Mesothelial cell of epicardium (in vitro differentiated cells): ENCODE measurements at regions not wholly inside any gene's neighbourhood (a gene's known extent, or its start where the extent isn't known, plus 50 kb on each side); places are given as distances from the start of the nearest gene placed in this dataset.
"Not testable (repeated sequence)": the region's sequence is repeated elsewhere in the genome, so short reads cannot be mapped to it uniquely, and the experiment has no call there.

Experiments used
- DNase-seq, 2 experiments: peaks; one replicate each; pipeline ENCODE4 v3.0.0; 2021; ENCODE audit warnings: low spot score in 2 of 2; ENCODE audit not compliant: unreplicated experiment in 2 of 2
- H3K27ac Mint-ChIP-seq: 2 replicates; pipeline ENCODE4 v1.8.0; 2021; ENCODE audit warnings: mixed read lengths
- H3K27me3 Mint-ChIP-seq: 2 replicates; pipeline ENCODE4 v1.8.0; 2021; ENCODE audit warnings: low read depth, mixed read lengths
- H3K36me3 Mint-ChIP-seq: 2 replicates; pipeline ENCODE4 v1.8.0; 2021; ENCODE audit warnings: mixed read lengths
- H3K4me1 Mint-ChIP-seq: 2 replicates; pipeline ENCODE4 v1.8.0; 2021; ENCODE audit warnings: mixed read lengths
- H3K4me3 Mint-ChIP-seq: 2 replicates; pipeline ENCODE4 v1.8.0; 2021; ENCODE audit warnings: mild to moderate bottlenecking, moderate library complexity, mixed read lengths
- H3K9me3 Mint-ChIP-seq: 2 replicates; pipeline ENCODE4 v1.8.0; 2021; ENCODE audit warnings: mixed read lengths

- not testable (repeated sequence) for H3K27me3 Mint-ChIP-seq
Observed at GRCh38 chr18:104264-104663, 54.1 kb upstream of the USP14 start.

DNA sequence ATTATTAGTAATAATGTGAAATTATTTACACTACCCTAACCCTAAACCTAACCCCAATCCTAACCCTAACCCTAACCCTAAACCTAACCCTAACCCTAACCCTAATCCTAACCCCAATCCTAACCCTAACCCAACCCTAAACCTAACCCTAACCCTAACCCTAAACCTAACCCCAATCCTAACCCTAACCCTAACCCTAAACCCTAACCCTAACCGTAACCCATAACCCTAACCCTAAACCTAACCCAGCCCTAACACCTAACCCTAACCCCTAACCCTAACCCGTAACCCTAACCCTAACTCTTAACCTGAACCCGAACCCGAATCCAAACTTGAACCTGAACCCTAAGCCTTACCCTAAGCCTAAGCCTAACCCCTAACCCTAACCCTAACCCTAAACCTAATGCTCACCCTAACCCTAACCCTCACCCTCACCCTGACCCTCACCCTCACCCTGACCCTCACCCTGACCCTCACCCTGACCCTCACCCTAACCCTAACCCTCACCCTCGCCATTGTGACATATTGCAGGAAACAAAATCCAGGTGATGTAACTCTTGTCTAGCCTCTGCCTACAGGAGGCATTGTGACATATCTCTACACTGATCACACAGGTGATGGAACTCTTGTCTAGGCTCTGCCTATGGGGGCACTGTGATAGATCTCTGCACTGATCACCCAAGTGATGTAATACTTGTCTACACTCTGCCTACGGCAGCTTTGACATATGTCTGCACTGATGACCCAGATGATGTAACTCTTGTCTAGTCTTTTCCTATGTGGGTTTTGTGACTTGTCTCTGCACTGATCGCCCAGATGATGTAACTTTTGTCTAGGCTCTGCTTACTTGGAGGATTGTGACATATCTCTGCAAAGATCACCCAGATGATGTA lies 53.0 kb upstream of the USP14 start:
- peaks cover 30% of the 10 kb centered on the region for H3K9me3 Mint-ChIP-seq
- DNase-seq, H3K27ac Mint-ChIP-seq, H3K27me3 Mint-ChIP-seq, H3K4me1 Mint-ChIP-seq, H3K4me3 Mint-ChIP-seq: not testable (repeated sequence)
- peaks cover 11% of the 10 kb centered on the region for H3K36me3 Mint-ChIP-seq

More at GRCh38 chr18:104264-104663, 54.1 kb upstream of the USP14 start:
- not testable (repeated sequence) for DNase-seq, H3K4me1 Mint-ChIP-seq, H3K36me3 Mint-ChIP-seq, H3K27ac Mint-ChIP-seq, H3K4me3 Mint-ChIP-seq
- H3K9me3 Mint-ChIP-seq, result peaks cover 20% of the 10 kb centered on the region

DNA sequence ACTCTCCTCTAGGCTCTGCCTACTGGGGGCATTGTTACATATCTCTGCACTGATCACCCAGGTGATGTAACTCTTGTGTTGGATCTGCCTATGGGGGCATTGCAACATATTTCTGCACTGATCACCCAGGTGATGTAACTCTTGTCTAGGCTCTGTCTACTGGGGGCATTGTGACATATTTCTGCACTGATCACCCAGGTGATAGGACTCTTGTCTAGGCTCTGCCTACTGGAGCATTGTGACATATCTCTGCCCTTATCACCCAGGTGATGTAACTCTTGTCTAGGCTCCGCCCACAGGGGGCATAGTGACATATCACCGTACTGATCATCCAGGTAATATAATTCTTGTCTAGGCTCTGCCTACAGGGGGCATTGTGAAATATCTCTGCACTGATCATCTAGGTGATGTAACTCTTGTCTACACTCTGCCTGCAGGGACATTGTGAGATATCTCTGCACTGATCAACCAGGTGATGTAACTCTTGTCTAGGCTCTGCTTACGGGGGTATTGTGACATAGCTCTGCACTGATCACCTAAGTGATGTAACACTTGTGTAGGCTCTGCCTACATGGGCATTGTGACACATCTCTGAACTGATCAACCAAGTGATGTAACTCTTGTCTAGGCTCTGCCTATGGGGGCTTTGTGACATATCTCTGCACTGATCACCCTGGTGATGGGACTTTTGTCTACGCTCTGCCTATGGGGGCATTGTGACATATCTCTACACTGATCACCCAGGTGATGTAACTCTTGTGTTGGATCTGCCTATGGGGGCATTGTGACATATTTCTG lies 52.1 kb upstream of the USP14 start:
- not testable (repeated sequence) for DNase-seq, H3K27me3 Mint-ChIP-seq, H3K27ac Mint-ChIP-seq, H3K4me3 Mint-ChIP-seq, H3K4me1 Mint-ChIP-seq
- H3K36me3 Mint-ChIP-seq, result peaks cover 12% of the 10 kb centered on the region
- peaks cover 35% of the 10 kb centered on the region for H3K9me3 Mint-ChIP-seq

DNA sequence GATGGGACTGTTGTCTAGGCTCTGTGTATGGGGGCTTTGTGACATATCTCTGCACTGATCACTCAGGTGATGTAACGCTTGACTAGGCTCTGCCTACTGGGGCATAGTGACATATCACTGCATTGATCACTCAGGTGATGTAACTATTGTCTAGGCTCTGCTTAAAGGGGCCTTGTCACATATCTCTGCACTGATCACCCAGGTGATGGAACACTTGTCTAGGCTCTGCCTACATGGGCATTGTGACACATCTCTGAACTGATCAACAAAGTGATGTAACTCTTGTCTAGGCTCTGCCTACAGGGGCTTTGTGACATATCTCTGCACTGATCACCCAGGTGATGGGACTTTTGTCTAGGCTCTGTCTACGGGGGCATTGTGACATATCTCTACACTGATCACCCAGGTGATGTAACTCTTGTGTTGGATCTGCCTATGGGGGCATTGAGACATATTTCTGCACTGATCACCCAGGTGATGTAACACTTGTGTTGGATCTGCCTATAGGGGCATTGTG lies 51.4 kb upstream of the USP14 start:
- H3K27ac Mint-ChIP-seq, H3K4me1 Mint-ChIP-seq, DNase-seq, H3K27me3 Mint-ChIP-seq, H3K4me3 Mint-ChIP-seq: not testable (repeated sequence)
- Mint-ChIP-seq H3K9me3 (peaks cover 35% of the 10 kb centered on the region), H3K36me3 (peaks cover 12% of the 10 kb centered on the region)

GRCh38 chr18:107464-107863 lies 50.9 kb upstream of the USP14 start:
- peaks cover 12% of the 10 kb centered on the region for H3K36me3 Mint-ChIP-seq
- not testable (repeated sequence) for DNase-seq, H3K4me1 Mint-ChIP-seq, H3K27me3 Mint-ChIP-seq, H3K27ac Mint-ChIP-seq, H3K4me3 Mint-ChIP-seq
- peaks cover 35% of the 10 kb centered on the region for H3K9me3 Mint-ChIP-seq

GRCh38 chr18:107947-108664 lies 50.3 kb upstream of the USP14 start:
- H3K4me1 Mint-ChIP-seq, result not testable (repeated sequence)

More at GRCh38 chr18:107947-108664, 50.3 kb upstream of the USP14 start:
- peak in 1 of 2 experiments; percentile 66 for DNase-seq
- Mint-ChIP-seq H3K36me3 (peaks cover 12% of the 10 kb centered on the region), H3K9me3 (peaks cover 35% of the 10 kb centered on the region)
- not testable (repeated sequence) for H3K27ac Mint-ChIP-seq, H3K27me3 Mint-ChIP-seq, H3K4me3 Mint-ChIP-seq
